Gastroesophageal sphincter (tissue), 3 donors: ENCODE measurements at regions not wholly inside any gene's neighbourhood (a gene's known extent, or its start where the extent isn't known, plus 50 kb on each side); places are given as distances from the start of the nearest gene placed in this dataset.

ENCODE experiments used
- EP300 ChIP-seq: sonication (generic); formaldehyde crosslinking; IDR thresholded peaks from one replicate; pipeline ENCODE4 v1.6.1; 2017; ENCODE audit warnings: antibody characterized with exemption, mild to moderate bottlenecking
- TF ChIP-seq, protein P1 (sequence below), 4 experiments: fragments of 200-600 bp in 2 of 4; fragments of 450-650 bp in 2 of 4; sonication (generic) in 1 of 4; IDR thresholded peaks; one replicate each; pipeline ENCODE4 v1.5.1; 2017 to 2019; ENCODE audit warnings: antibody characterized with exemption in 4 of 4, mild to moderate bottlenecking in 2 of 4, moderate library complexity in 2 of 4

DNA sequence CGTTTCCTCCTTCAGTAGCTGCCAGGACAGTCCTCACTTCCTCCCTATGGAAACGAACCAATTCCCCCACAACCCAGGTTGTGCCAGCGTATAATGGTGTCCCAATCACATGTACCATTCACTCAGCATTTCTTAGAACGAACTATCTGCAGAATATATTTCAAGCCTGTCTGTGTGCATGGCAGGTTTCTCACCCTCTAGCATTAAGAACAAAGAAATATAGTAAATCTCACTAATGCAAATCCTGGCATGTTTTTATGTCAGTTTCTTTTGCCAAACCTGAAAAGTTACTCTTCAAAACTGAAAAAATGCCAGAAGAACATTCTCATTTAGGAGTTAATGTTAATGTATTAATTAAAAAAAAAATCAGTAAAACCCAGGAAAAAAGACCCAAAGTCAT, 405.9 kb upstream of the KLF6 start:
- TF ChIP-seq, protein P1, sequence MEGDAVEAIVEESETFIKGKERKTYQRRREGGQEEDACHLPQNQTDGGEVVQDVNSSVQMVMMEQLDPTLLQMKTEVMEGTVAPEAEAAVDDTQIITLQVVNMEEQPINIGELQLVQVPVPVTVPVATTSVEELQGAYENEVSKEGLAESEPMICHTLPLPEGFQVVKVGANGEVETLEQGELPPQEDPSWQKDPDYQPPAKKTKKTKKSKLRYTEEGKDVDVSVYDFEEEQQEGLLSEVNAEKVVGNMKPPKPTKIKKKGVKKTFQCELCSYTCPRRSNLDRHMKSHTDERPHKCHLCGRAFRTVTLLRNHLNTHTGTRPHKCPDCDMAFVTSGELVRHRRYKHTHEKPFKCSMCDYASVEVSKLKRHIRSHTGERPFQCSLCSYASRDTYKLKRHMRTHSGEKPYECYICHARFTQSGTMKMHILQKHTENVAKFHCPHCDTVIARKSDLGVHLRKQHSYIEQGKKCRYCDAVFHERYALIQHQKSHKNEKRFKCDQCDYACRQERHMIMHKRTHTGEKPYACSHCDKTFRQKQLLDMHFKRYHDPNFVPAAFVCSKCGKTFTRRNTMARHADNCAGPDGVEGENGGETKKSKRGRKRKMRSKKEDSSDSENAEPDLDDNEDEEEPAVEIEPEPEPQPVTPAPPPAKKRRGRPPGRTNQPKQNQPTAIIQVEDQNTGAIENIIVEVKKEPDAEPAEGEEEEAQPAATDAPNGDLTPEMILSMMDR (IDR thresholded peaks at IDR 0.05): no peak
- no peak for TF ChIP-seq EP300
